ENCODE measurements at regions not wholly inside any gene's neighbourhood (a gene's known extent, or its start where the extent isn't known, plus 50 kb on each side); places are given as distances from the start of the nearest gene placed in this dataset.

- H3K4me3 ChIP-seq (ENCODE audit: low read depth, low read length), result no peak overlapping the region
- H3K27me3 ChIP-seq (ENCODE audit: control insufficient read depth, insufficient read depth, low read length), result no peaks in the 10 kb centered on the region
- ChIA-PET CTCF (interaction anchor here (1.0 kb wide), 1 partner anchor 819 kb away, joined by 3 read pairs; no protein-coding TSS in a partner anchor), POLR2A (no interaction called here)
- DNase-seq (ENCODE audit: low read depth, low spot score), result no peak
- H3K27ac ChIP-seq (ENCODE audit: low read depth, low read length), result no peak overlapping the region
- TF ChIP-seq, protein P1, sequence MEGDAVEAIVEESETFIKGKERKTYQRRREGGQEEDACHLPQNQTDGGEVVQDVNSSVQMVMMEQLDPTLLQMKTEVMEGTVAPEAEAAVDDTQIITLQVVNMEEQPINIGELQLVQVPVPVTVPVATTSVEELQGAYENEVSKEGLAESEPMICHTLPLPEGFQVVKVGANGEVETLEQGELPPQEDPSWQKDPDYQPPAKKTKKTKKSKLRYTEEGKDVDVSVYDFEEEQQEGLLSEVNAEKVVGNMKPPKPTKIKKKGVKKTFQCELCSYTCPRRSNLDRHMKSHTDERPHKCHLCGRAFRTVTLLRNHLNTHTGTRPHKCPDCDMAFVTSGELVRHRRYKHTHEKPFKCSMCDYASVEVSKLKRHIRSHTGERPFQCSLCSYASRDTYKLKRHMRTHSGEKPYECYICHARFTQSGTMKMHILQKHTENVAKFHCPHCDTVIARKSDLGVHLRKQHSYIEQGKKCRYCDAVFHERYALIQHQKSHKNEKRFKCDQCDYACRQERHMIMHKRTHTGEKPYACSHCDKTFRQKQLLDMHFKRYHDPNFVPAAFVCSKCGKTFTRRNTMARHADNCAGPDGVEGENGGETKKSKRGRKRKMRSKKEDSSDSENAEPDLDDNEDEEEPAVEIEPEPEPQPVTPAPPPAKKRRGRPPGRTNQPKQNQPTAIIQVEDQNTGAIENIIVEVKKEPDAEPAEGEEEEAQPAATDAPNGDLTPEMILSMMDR (IDR thresholded peaks at IDR 0.05; ENCODE audit: low read depth, low read length), result no peak
- H3K9me3 ChIP-seq (ENCODE audit: control insufficient read depth, insufficient read depth, low read length), result no peaks in the 10 kb centered on the region; the same call in 1 of the 2 replicates
These were observed 175.7 kb downstream of the KCNJ2 start for GRCh38 chr17:70345061-70345460.

- Histone ChIP-seq H3K27me3 (ENCODE audit: control insufficient read depth, insufficient read depth, low read length) (peaks cover 4% of the 10 kb centered on the region), H3K27ac (ENCODE audit: low read depth, low read length) (no peak overlapping the region), H3K9me3 (ENCODE audit: control insufficient read depth, insufficient read depth, low read length) (no peaks in the 10 kb centered on the region), H3K4me3 (ENCODE audit: low read depth, low read length) (no peak overlapping the region)
- ChIA-PET CTCF (no interaction called here), POLR2A (no interaction called here)
- TF ChIP-seq, protein P1 (IDR thresholded peaks at IDR 0.05; ENCODE audit: low read depth, low read length), result no peak
- DNase-seq (ENCODE audit: low read depth, low spot score), result no peak
These were observed 183.5 kb downstream of the KCNJ2 start for GRCh38 chr17:70352834-70353233.

GRCh38 chr17:70353408-70354092 lies 184.2 kb downstream of the KCNJ2 start:
- H3K27ac ChIP-seq (ENCODE audit: low read depth, low read length), result no peak overlapping the region
- TF ChIP-seq, protein P1 (IDR thresholded peaks at IDR 0.05; ENCODE audit: low read depth, low read length), result no peak
- H3K27me3 ChIP-seq (ENCODE audit: control insufficient read depth, insufficient read depth, low read length), result peaks cover 4% of the 10 kb centered on the region
- no peaks in the 10 kb centered on the region for H3K9me3 ChIP-seq (ENCODE audit: control insufficient read depth, insufficient read depth, low read length)
- ChIA-PET POLR2A (no interaction called here), CTCF (no interaction called here)
- no peak for DNase-seq (ENCODE audit: low read depth, low spot score)
- H3K4me3 ChIP-seq (ENCODE audit: low read depth, low read length), result no peak overlapping the region

GRCh38 chr17:70355185-70355584 lies 185.9 kb downstream of the KCNJ2 start:
- no peak for DNase-seq (ENCODE audit: low read depth, low spot score)
- CTCF ChIA-PET, result no interaction called here
- peaks cover 4% of the 10 kb centered on the region for H3K27me3 ChIP-seq (ENCODE audit: control insufficient read depth, insufficient read depth, low read length)
- H3K4me3 ChIP-seq (ENCODE audit: low read depth, low read length), result no peak overlapping the region
- TF ChIP-seq, protein P1 (IDR thresholded peaks at IDR 0.05; ENCODE audit: low read depth, low read length), result no peak
- H3K27ac ChIP-seq (ENCODE audit: low read depth, low read length), result no peak overlapping the region
- POLR2A ChIA-PET, result no interaction called here
- no peaks in the 10 kb centered on the region for H3K9me3 ChIP-seq (ENCODE audit: control insufficient read depth, insufficient read depth, low read length)

DNA sequence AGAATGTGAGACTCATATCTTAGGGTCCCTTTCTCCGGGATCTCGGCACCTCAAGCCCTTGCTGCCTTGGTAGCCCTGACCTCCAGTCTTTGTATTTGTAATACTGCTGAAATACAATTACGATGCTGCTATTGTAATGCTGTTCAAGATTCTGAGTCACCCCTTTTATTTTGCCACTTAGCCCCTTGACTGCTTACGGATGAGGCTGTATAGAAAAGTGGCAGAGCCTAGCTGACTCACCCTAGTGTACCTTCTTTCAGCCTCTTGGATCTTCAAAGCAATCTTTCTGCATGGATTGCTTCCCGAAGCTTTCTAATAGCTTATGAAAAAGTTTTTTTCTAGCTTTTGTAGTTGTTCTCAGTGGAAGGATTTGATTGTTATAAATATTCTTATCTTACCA lies 187.9 kb downstream of the KCNJ2 start:
- TF ChIP-seq, protein P1 (IDR thresholded peaks at IDR 0.05; ENCODE audit: low read depth, low read length), result no peak
- ChIA-PET CTCF (no interaction called here), POLR2A (no interaction called here)
- H3K27ac ChIP-seq (ENCODE audit: low read depth, low read length), result no peak overlapping the region
- no peaks in the 10 kb centered on the region for H3K9me3 ChIP-seq (ENCODE audit: control insufficient read depth, insufficient read depth, low read length)
- DNase-seq (ENCODE audit: low read depth, low spot score), result no peak
- H3K4me3 ChIP-seq (ENCODE audit: low read depth, low read length), result no peak overlapping the region
- peaks cover 4% of the 10 kb centered on the region for H3K27me3 ChIP-seq (ENCODE audit: control insufficient read depth, insufficient read depth, low read length)

Measured in AG04450 (cell line).